H1 (cell line): ENCODE measurements at regions not wholly inside any gene's neighbourhood (a gene's known extent, or its start where the extent isn't known, plus 50 kb on each side); places are given as distances from the start of the nearest gene placed in this dataset.

Experiments used
- CTCF ChIA-PET: fragments of 300-600 bp; sonication (Branson Sonifier 250); formaldehyde crosslinking; loops from one replicate; lab custom pipeline; 2021; ENCODE audit not compliant: partially characterized antibody; lab: Charles Lee
- POLR2A ChIA-PET: fragments of 300-600 bp; sonication (Branson Sonifier 250); formaldehyde crosslinking; loops from one replicate; lab custom pipeline; 2021; ENCODE audit warnings: inconsistent platforms; ENCODE audit not compliant: partially characterized antibody; lab: Charles Lee
- DNase-seq, 2 experiments: peaks; one replicate each; pipeline versions ENCODE4 v3.0.0 to v3.0.0-alpha.2; 2010 to 2022; ENCODE audit warnings: low spot score in 2 of 2, low read depth in 1 of 2, mixed read lengths in 1 of 2
- FAIRE-seq: peaks from 2 replicates; lab custom pipeline; 2011; peaks lifted over from hg19 to GRCh38; lab: Jason Lieb, UNC
- H2AFZ ChIP-seq: 2 replicates; pipeline ENCODE4 v1.8.1; 2012; ENCODE audit warnings: low read length, inconsistent platforms
- H2AK5ac ChIP-seq: 2 replicates; pipeline ENCODE4 v1.6.1; 2013; ENCODE audit warnings: low read depth, low read length
- H2BK120ac ChIP-seq: replicated peaks from 2 replicates; pipeline ENCODE3; 2013; ENCODE audit warnings: low read depth, low read length, inconsistent platforms
- H2BK12ac ChIP-seq: 2 replicates; pipeline ENCODE4 v1.6.1; 2013; ENCODE audit warnings: low read depth, low read length
- H2BK15ac ChIP-seq: 2 replicates; pipeline ENCODE4 v1.6.1; 2013; ENCODE audit warnings: low read length
- H2BK20ac ChIP-seq: 2 replicates; pipeline ENCODE4 v1.6.1; 2013; ENCODE audit warnings: low read length
- H2BK5ac ChIP-seq: 2 replicates; pipeline ENCODE4 v1.6.1; 2013; ENCODE audit warnings: low read depth, low read length
- H3K14ac ChIP-seq: 2 replicates; pipeline ENCODE4 v1.6.1; 2013; ENCODE audit warnings: inconsistent platforms; ENCODE audit not compliant: insufficient read length
- H3K18ac ChIP-seq: 2 replicates; pipeline ENCODE4 v1.6.1; 2013; ENCODE audit warnings: low read length; ENCODE audit errors: extremely low read depth
- H3K23ac ChIP-seq: 2 replicates; pipeline ENCODE4 v1.6.1; 2013; ENCODE audit warnings: inconsistent platforms; ENCODE audit not compliant: insufficient read length
- H3K23me2 ChIP-seq: 2 replicates; pipeline ENCODE4 v1.6.1; 2013; ENCODE audit warnings: low read depth, low read length
- H3K27ac ChIP-seq: 2 replicates; pipeline ENCODE4 v1.6.1; 2011; ENCODE audit warnings: low read depth, low read length, inconsistent platforms
- H3K27me3 ChIP-seq, 4 experiments: replicated peaks in 1 of 4; 1 replicate in 1 of 4; 2 replicates in 3 of 4; pipeline versions ENCODE4 v1.6.1 to v1.8.1; 2011 to 2013; ENCODE audit warnings: low read length in 3 of 4, mild to moderate bottlenecking in 3 of 4, inconsistent platforms in 2 of 4, mixed read lengths in 2 of 4, moderate library complexity in 1 of 4; ENCODE audit not compliant: control insufficient read depth in 3 of 4, insufficient read depth in 3 of 4; ENCODE audit errors: extremely low read depth in 1 of 4
- H3K36me3 ChIP-seq, 4 experiments: 2 replicates each; pipeline versions ENCODE4 v1.6.1 to v1.8.1; 2011 to 2013; ENCODE audit warnings: mild to moderate bottlenecking in 4 of 4, low read length in 3 of 4, moderate library complexity in 2 of 4, control low read depth in 1 of 4, inconsistent platforms in 1 of 4; ENCODE audit not compliant: insufficient read depth in 4 of 4, control insufficient read depth in 2 of 4
- H3K4ac ChIP-seq: replicated peaks from 2 replicates; pipeline ENCODE3; 2013; ENCODE audit warnings: low read length, low read depth, mixed read lengths, inconsistent platforms; ENCODE audit not compliant: insufficient read length
- H3K4me1 ChIP-seq, 4 experiments: replicated peaks in 1 of 4; 1 replicate in 1 of 4; 2 replicates in 3 of 4; pipeline versions ENCODE4 v1.6.1 to v1.8.1; 2011 to 2013; ENCODE audit warnings: low read length in 3 of 4, inconsistent platforms in 2 of 4, mixed read lengths in 1 of 4; ENCODE audit not compliant: insufficient read depth in 4 of 4, control insufficient read depth in 3 of 4
- H3K4me2 ChIP-seq, 2 experiments: 2 replicates each; pipeline versions ENCODE4 v1.6.1 to v1.8.1; 2011 to 2013; ENCODE audit warnings: low read depth in 2 of 2, low read length in 2 of 2, control low read depth in 1 of 2, inconsistent platforms in 1 of 2, mild to moderate bottlenecking in 1 of 2; ENCODE audit not compliant: insufficient read depth in 1 of 2
- H3K4me3 ChIP-seq, 4 experiments: fragments of 200-600, 300-600 bp in 1 of 4; sonication (generic), shearing (Covaris generic), sonication (Bioruptor Twin) in 1 of 4; 2 replicates each; pipeline versions ENCODE4 v1.5.1 to v1.8.1; 2011 to 2016; ENCODE audit warnings: low read length in 4 of 4, low read depth in 3 of 4, control low read depth in 2 of 4, inconsistent platforms in 2 of 4, mild to moderate bottlenecking in 2 of 4, mixed read lengths in 1 of 4, moderate library complexity in 1 of 4; ENCODE audit not compliant: insufficient read depth in 2 of 4; ENCODE audit errors: extremely low read depth in 1 of 4
- H3K56ac ChIP-seq: replicated peaks from 2 replicates; pipeline ENCODE3; 2013; ENCODE audit warnings: low read depth, mild to moderate bottlenecking, mixed read lengths, low read length, inconsistent platforms; ENCODE audit not compliant: insufficient read length
- H3K79me1 ChIP-seq: 2 replicates; pipeline ENCODE4 v1.6.1; 2013; ENCODE audit warnings: low read depth, low read length, control low read depth
- H3K79me2 ChIP-seq, 2 experiments: 2 replicates each; pipeline versions ENCODE4 v1.6.1 to v1.8.1; 2012 to 2013; ENCODE audit warnings: low read length in 2 of 2, mild to moderate bottlenecking in 2 of 2, inconsistent platforms in 1 of 2; ENCODE audit not compliant: insufficient read depth in 2 of 2, control insufficient read depth in 1 of 2
- H3K9ac ChIP-seq, 4 experiments: replicated peaks in 1 of 4; 1 replicate in 1 of 4; 2 replicates in 3 of 4; pipeline versions ENCODE4 v1.6.1 to v1.8.1; 2011 to 2013; ENCODE audit warnings: low read depth in 3 of 4, low read length in 3 of 4, control low read depth in 2 of 4, mild to moderate bottlenecking in 2 of 4, moderate library complexity in 2 of 4, inconsistent platforms in 1 of 4; ENCODE audit errors: extremely low read depth in 1 of 4
- H3K9me3 ChIP-seq, 2 experiments: 2 replicates each; pipeline versions ENCODE4 v1.6.1 to v1.8.1; 2012 to 2013; ENCODE audit warnings: mild to moderate bottlenecking in 2 of 2, moderate library complexity in 2 of 2, control low read depth in 1 of 2, inconsistent platforms in 1 of 2, low read depth in 1 of 2, low read length in 1 of 2, mixed read lengths in 1 of 2; ENCODE audit not compliant: insufficient read depth in 2 of 2
- H4K20me1 ChIP-seq, 2 experiments: replicated peaks in 1 of 2; 2 replicates each; pipeline versions ENCODE3 to v1.8.1; 2011 to 2013; ENCODE audit warnings: inconsistent platforms in 2 of 2, low read length in 2 of 2, mild to moderate bottlenecking in 1 of 2; ENCODE audit not compliant: insufficient read depth in 2 of 2, control insufficient read depth in 1 of 2
- H4K5ac ChIP-seq: 2 replicates; pipeline ENCODE4 v1.6.1; 2013; ENCODE audit warnings: low read length, low read depth, mixed read lengths, inconsistent platforms; ENCODE audit not compliant: insufficient read length
- H4K8ac ChIP-seq: 2 replicates; pipeline ENCODE4 v1.8.0; 2013; ENCODE audit warnings: mild to moderate bottlenecking, moderate library complexity, low read length, inconsistent platforms; ENCODE audit not compliant: insufficient read depth; ENCODE audit errors: extremely low read depth
- H4K91ac ChIP-seq: replicated peaks from 2 replicates; pipeline ENCODE3; 2013; ENCODE audit warnings: low read length, mixed read lengths, inconsistent platforms; ENCODE audit not compliant: insufficient read length
- HDAC2 ChIP-seq, 2 experiments: fragments of 300-600 bp in 1 of 2; sonication (generic) in 1 of 2; IDR thresholded peaks; 2 replicates each; pipeline ENCODE4 v1.6.1; 2011 to 2012; ENCODE audit warnings: low read depth in 2 of 2, low read length in 2 of 2, mild to moderate bottlenecking in 2 of 2, moderate library complexity in 2 of 2, borderline replicate concordance in 1 of 2, inconsistent platforms in 1 of 2
- HDAC6 ChIP-seq: IDR thresholded peaks from one replicate; pipeline ENCODE4 v1.7.1; 2012; ENCODE audit warnings: low read depth, mild to moderate bottlenecking, inconsistent platforms, low read length, moderate library complexity
- JUND ChIP-seq: IDR thresholded peaks from 2 replicates; pipeline ENCODE4 v1.6.1; 2011; ENCODE audit warnings: mild to moderate bottlenecking, improper control_type of control experiment, low read length
- WGBS, 2 experiments: shearing (Covaris generic) in 1 of 2; methylation state at CpG; one replicate each; pipeline versions ENCODE4 v1.1.6 to v1.1.7; 2013 to 2015; ENCODE audit warnings: low lambda C conversion rate in 2 of 2, mixed read lengths in 2 of 2, inconsistent platforms in 1 of 2, low coverage in 1 of 2, missing lambda C conversion rate in 1 of 2; ENCODE audit not compliant: insufficient replicate concordance in 2 of 2, insufficient coverage in 1 of 2, insufficient read length in 1 of 2; ENCODE audit errors: extremely low coverage in 1 of 2, missing lambda C conversion rate in 1 of 2; 5-methylcytosine and 5-hydroxymethylcytosine counted together

- H2BK15ac ChIP-seq = no peak overlapping the region
- H3K27ac ChIP-seq = no peak overlapping the region
- POLR2A ChIA-PET = no interaction called here
- no peak overlapping the region for H3K14ac ChIP-seq
- H3K27me3 ChIP-seq = no peaks in the 10 kb centered on the region; a peak in 1 of 7 replicates
- H3K9ac ChIP-seq = no peak overlapping the region
- no peak overlapping the region for H2BK120ac ChIP-seq
- no peaks in the 10 kb centered on the region for H3K79me1 ChIP-seq
- no peaks in the 10 kb centered on the region for H3K79me2 ChIP-seq
- H2BK12ac ChIP-seq = no peak overlapping the region
- no peak for DNase-seq
- no peak overlapping the region for H3K4me2 ChIP-seq
- no peaks in the 10 kb centered on the region for H3K23me2 ChIP-seq
- no peaks in the 10 kb centered on the region for H3K9me3 ChIP-seq
- H3K23ac ChIP-seq = no peak overlapping the region
- no peak overlapping the region for H2AFZ ChIP-seq
- H3K4ac ChIP-seq = no peak overlapping the region
- no peak overlapping the region for H3K18ac ChIP-seq
- no peak overlapping the region for H4K91ac ChIP-seq
- no peak overlapping the region for H4K5ac ChIP-seq
- 91% methylated on average over 7 of the region's 7 CpGs; no CpG with 5 or more reads in 1 of the 2 experiments for WGBS, 2 experiments
- FAIRE-seq = no peak
- H3K4me3 ChIP-seq = no peak overlapping the region
- no peaks in the 10 kb centered on the region for H4K20me1 ChIP-seq
- no peak overlapping the region for H2BK20ac ChIP-seq
- H2BK5ac ChIP-seq = no peak overlapping the region
- H2AK5ac ChIP-seq = no peak overlapping the region
- no peaks in the 10 kb centered on the region for H3K36me3 ChIP-seq
- CTCF ChIA-PET = interaction anchor here (0.7 to 1.2 kb wide), 2 partner anchors 67 to 88 kb away, joined by 3 to 4 read pairs; no protein-coding TSS in a partner anchor
- no peak overlapping the region for H3K56ac ChIP-seq
- no peaks in the 10 kb centered on the region for H3K4me1 ChIP-seq
- no peak overlapping the region for H4K8ac ChIP-seq
- no peak for TF ChIP-seq JUND
- no peak for TF ChIP-seq HDAC2 (IDR thresholded peaks at IDR 0.05; ENCODE audit: borderline replicate concordance in 1 of 2, low read depth in 2 of 2, low read length in 2 of 2)
- TF ChIP-seq HDAC6 = no peak
Measured at GRCh38 chr1:165006831-165007230, 349.7 kb downstream of the LMX1A start.
